ENCODE measurements at regions not wholly inside any gene's neighbourhood (a gene's known extent, or its start where the extent isn't known, plus 50 kb on each side); places are given as distances from the start of the nearest gene placed in this dataset.

- no peak overlapping the region for H3K27ac Mint-ChIP-seq
- Histone ChIP-seq H3K4me1 (ENCODE audit: control insufficient read depth, insufficient read depth, low read length, poor library complexity, severe bottlenecking) (no peaks in the 10 kb centered on the region), H3K27ac (ENCODE audit: insufficient read depth, low read length, poor library complexity, severe bottlenecking) (no peak overlapping the region), H3K27me3 (ENCODE audit: control insufficient read depth, insufficient read depth, low read length) (no peaks in the 10 kb centered on the region), H3K9me3 (ENCODE audit: control insufficient read depth in 2 of 2, low read length in 2 of 2) (no peaks in the 10 kb centered on the region), H3K36me3 (ENCODE audit: control insufficient read depth, insufficient read depth, low read length) (no peaks in the 10 kb centered on the region), H3K4me3 (ENCODE audit: low read depth, low read length) (no peak overlapping the region)
- no peak for DNase-seq
- H3K4me1 Mint-ChIP-seq, result no peaks in the 10 kb centered on the region
- H3K4me3 Mint-ChIP-seq, result no peak overlapping the region
- no peaks in the 10 kb centered on the region for H3K27me3 Mint-ChIP-seq
- H3K9me3 Mint-ChIP-seq, result peaks cover 0 to 5% (median 1%) of the 10 kb centered on the region in 7 donors
- H3K36me3 Mint-ChIP-seq, result no peaks in the 10 kb centered on the region
- ATAC-seq (ENCODE audit: low read depth in 2 of 2), result no peak
These were observed 576.1 kb downstream of the LRRC70 start for GRCh38 chr5:63154476-63155309.

GRCh38 chr5:63152871-63153270, 574.3 kb downstream of the LRRC70 start:
- Histone ChIP-seq H3K4me1 (ENCODE audit: control insufficient read depth, insufficient read depth, low read length, poor library complexity, severe bottlenecking) (no peaks in the 10 kb centered on the region), H3K9me3 (ENCODE audit: control insufficient read depth in 2 of 2, low read length in 2 of 2) (no peaks in the 10 kb centered on the region), H3K27ac (ENCODE audit: insufficient read depth, low read length, poor library complexity, severe bottlenecking) (no peak overlapping the region), H3K4me3 (ENCODE audit: low read depth, low read length) (no peak overlapping the region), H3K27me3 (ENCODE audit: control insufficient read depth, insufficient read depth, low read length) (no peaks in the 10 kb centered on the region), H3K36me3 (ENCODE audit: control insufficient read depth, insufficient read depth, low read length) (no peaks in the 10 kb centered on the region)
- no peak for ATAC-seq (ENCODE audit: low read depth in 2 of 2)
- Mint-ChIP-seq H3K4me3 (no peak overlapping the region), H3K9me3 (peaks cover 0 to 2% (median 0%) of the 10 kb centered on the region in 7 donors), H3K27ac (no peak overlapping the region), H3K4me1 (no peaks in the 10 kb centered on the region), H3K36me3 (no peaks in the 10 kb centered on the region), H3K27me3 (no peaks in the 10 kb centered on the region)
- no peak for DNase-seq

- Histone ChIP-seq H3K9me3 (ENCODE audit: control insufficient read depth in 2 of 2, low read length in 2 of 2) (no peaks in the 10 kb centered on the region), H3K4me3 (ENCODE audit: low read depth, low read length) (no peak overlapping the region), H3K27me3 (ENCODE audit: control insufficient read depth, insufficient read depth, low read length) (no peaks in the 10 kb centered on the region), H3K4me1 (ENCODE audit: control insufficient read depth, insufficient read depth, low read length, poor library complexity, severe bottlenecking) (no peaks in the 10 kb centered on the region), H3K27ac (ENCODE audit: insufficient read depth, low read length, poor library complexity, severe bottlenecking) (no peak overlapping the region), H3K36me3 (ENCODE audit: control insufficient read depth, insufficient read depth, low read length) (no peaks in the 10 kb centered on the region)
- Mint-ChIP-seq H3K4me3 (no peak overlapping the region), H3K36me3 (no peaks in the 10 kb centered on the region), H3K27me3 (no peaks in the 10 kb centered on the region), H3K27ac (no peak overlapping the region), H3K9me3 (peaks cover 0 to 1% (median 0%) of the 10 kb centered on the region in 7 donors), H3K4me1 (peaks cover 0 to 2% (median 0%) of the 10 kb centered on the region in 4 donors)
- ATAC-seq (ENCODE audit: low read depth in 2 of 2) (no peak), DNase-seq (no peak)
These were observed 566.5 kb downstream of the LRRC70 start for GRCh38 chr5:63145167-63145566.

- Mint-ChIP-seq H3K9me3 (peaks cover 0 to 1% (median 0%) of the 10 kb centered on the region in 7 donors), H3K27ac (no peak overlapping the region), H3K27me3 (no peaks in the 10 kb centered on the region), H3K4me3 (no peak overlapping the region), H3K4me1 (peaks cover 0 to 4% (median 0%) of the 10 kb centered on the region in 4 donors), H3K36me3 (no peaks in the 10 kb centered on the region)
- Histone ChIP-seq H3K27me3 (ENCODE audit: control insufficient read depth, insufficient read depth, low read length) (no peaks in the 10 kb centered on the region), H3K36me3 (ENCODE audit: control insufficient read depth, insufficient read depth, low read length) (no peaks in the 10 kb centered on the region), H3K4me3 (ENCODE audit: low read depth, low read length) (no peak overlapping the region), H3K9me3 (ENCODE audit: control insufficient read depth in 2 of 2, low read length in 2 of 2) (no peaks in the 10 kb centered on the region), H3K4me1 (ENCODE audit: control insufficient read depth, insufficient read depth, low read length, poor library complexity, severe bottlenecking) (no peaks in the 10 kb centered on the region), H3K27ac (ENCODE audit: insufficient read depth, low read length, poor library complexity, severe bottlenecking) (no peak overlapping the region)
- ATAC-seq (ENCODE audit: low read depth in 2 of 2) (no peak), DNase-seq (no peak)
These were observed 563.0 kb downstream of the LRRC70 start for GRCh38 chr5:63141591-63141990.

- Histone ChIP-seq H3K4me3 (ENCODE audit: low read depth, low read length) (no peak overlapping the region), H3K36me3 (ENCODE audit: control insufficient read depth, insufficient read depth, low read length) (no peaks in the 10 kb centered on the region), H3K9me3 (ENCODE audit: control insufficient read depth in 2 of 2, low read length in 2 of 2) (no peaks in the 10 kb centered on the region), H3K27me3 (ENCODE audit: control insufficient read depth, insufficient read depth, low read length) (no peaks in the 10 kb centered on the region), H3K27ac (ENCODE audit: insufficient read depth, low read length, poor library complexity, severe bottlenecking) (no peak overlapping the region), H3K4me1 (ENCODE audit: control insufficient read depth, insufficient read depth, low read length, poor library complexity, severe bottlenecking) (no peaks in the 10 kb centered on the region)
- H3K9me3 Mint-ChIP-seq, result peaks cover 0 to 2% (median 0%) of the 10 kb centered on the region in 7 donors
- no peak overlapping the region for H3K27ac Mint-ChIP-seq
- H3K4me1 Mint-ChIP-seq, result peaks cover 0 to 4% (median 0%) of the 10 kb centered on the region in 4 donors
- H3K27me3 Mint-ChIP-seq, result no peaks in the 10 kb centered on the region
- no peaks in the 10 kb centered on the region for H3K36me3 Mint-ChIP-seq
- DNase-seq, result no peak
- no peak for ATAC-seq (ENCODE audit: low read depth in 2 of 2)
- no peak overlapping the region for H3K4me3 Mint-ChIP-seq
These were observed 556.7 kb downstream of the LRRC70 start for GRCh38 chr5:63135291-63135690.

GRCh38 chr5:63131626-63132285, 553.1 kb downstream of the LRRC70 start:
- H3K4me1 ChIP-seq (ENCODE audit: control insufficient read depth, insufficient read depth, low read length, poor library complexity, severe bottlenecking), result no peaks in the 10 kb centered on the region
- no peaks in the 10 kb centered on the region for H3K36me3 ChIP-seq (ENCODE audit: control insufficient read depth, insufficient read depth, low read length)
- Mint-ChIP-seq H3K27ac (no peak overlapping the region), H3K36me3 (no peaks in the 10 kb centered on the region), H3K4me3 (no peak overlapping the region), H3K27me3 (no peaks in the 10 kb centered on the region), H3K9me3 (peaks cover 0 to 2% (median 0%) of the 10 kb centered on the region in 7 donors), H3K4me1 (no peaks in the 10 kb centered on the region)
- H3K4me3 ChIP-seq (ENCODE audit: low read depth, low read length), result no peak overlapping the region
- no peaks in the 10 kb centered on the region for H3K27me3 ChIP-seq (ENCODE audit: control insufficient read depth, insufficient read depth, low read length)
- DNase-seq (no peak), ATAC-seq (ENCODE audit: low read depth in 2 of 2) (no peak)
- H3K27ac ChIP-seq (ENCODE audit: insufficient read depth, low read length, poor library complexity, severe bottlenecking), result no peak overlapping the region
- no peaks in the 10 kb centered on the region for H3K9me3 ChIP-seq (ENCODE audit: control insufficient read depth in 2 of 2, low read length in 2 of 2)

- Mint-ChIP-seq H3K27ac (no peak overlapping the region), H3K4me3 (no peak overlapping the region), H3K27me3 (no peaks in the 10 kb centered on the region), H3K36me3 (no peaks in the 10 kb centered on the region), H3K4me1 (no peaks in the 10 kb centered on the region), H3K9me3 (peaks cover 0 to 2% (median 0%) of the 10 kb centered on the region in 7 donors)
- Histone ChIP-seq H3K9me3 (ENCODE audit: control insufficient read depth in 2 of 2, low read length in 2 of 2) (no peaks in the 10 kb centered on the region), H3K27ac (ENCODE audit: insufficient read depth, low read length, poor library complexity, severe bottlenecking) (no peak overlapping the region), H3K27me3 (ENCODE audit: control insufficient read depth, insufficient read depth, low read length) (no peaks in the 10 kb centered on the region), H3K4me1 (ENCODE audit: control insufficient read depth, insufficient read depth, low read length, poor library complexity, severe bottlenecking) (no peaks in the 10 kb centered on the region), H3K36me3 (ENCODE audit: control insufficient read depth, insufficient read depth, low read length) (no peaks in the 10 kb centered on the region), H3K4me3 (ENCODE audit: low read depth, low read length) (no peak overlapping the region)
- no peak for ATAC-seq (ENCODE audit: low read depth in 2 of 2)
- no peak for DNase-seq
These were observed 550.1 kb downstream of the LRRC70 start for GRCh38 chr5:63128761-63129160.
